HCT116 (cell line): ENCODE measurements at regions not wholly inside any gene's neighbourhood (a gene's known extent, or its start where the extent isn't known, plus 50 kb on each side); places are given as distances from the start of the nearest gene placed in this dataset.

Experiments used
- ATAC-seq: fragments of 200-7000 bp; cut with Tn5 transposase; 2 replicates; pipeline ENCODE4 v1.9.1; 2020; ENCODE audit warnings: mild to moderate bottlenecking, moderate library complexity
- BruUV-seq: library from RNA; stranded (reverse); fragments of 400-500 nt; replicated peaks from 2 replicates; lab custom pipeline; 2021; lab: Mats Ljungman, UMichigan
- CTCF ChIA-PET: fragments of 300-600 bp; sonication (Branson Sonifier 250); formaldehyde crosslinking; loops from one replicate; lab custom pipeline; 2021; ENCODE audit warnings: antibody characterized with exemption; lab: Charles Lee
- POLR2A ChIA-PET: fragments of 300-600, 350-600 bp; sonication (Branson Sonifier 250); formaldehyde crosslinking; loops from one replicate; lab custom pipeline; 2021; ENCODE audit warnings: antibody characterized with exemption; lab: Charles Lee
- RAD21 ChIA-PET, 2 experiments: fragments of 300-600 bp; sonication (Branson Sonifier 250); formaldehyde crosslinking; loops; one replicate each; lab custom pipeline; 2023; ENCODE audit warnings: low total read pairs in 2 of 2; ENCODE audit not compliant: uncharacterized antibody in 2 of 2, unreplicated experiment in 2 of 2, low non-redundant PET in 1 of 2; lab: Charles Lee
- DNase-seq: peaks from one replicate; pipeline ENCODE4 v3.0.0-alpha.2; 2010; ENCODE audit warnings: low read depth, low spot score
- H2AFZ ChIP-seq: fragments of 200-600 bp; shearing (Covaris generic), sonication (generic); 2 replicates; pipeline ENCODE4 v1.6.1; 2017; ENCODE audit warnings: low read depth, mixed run types, mixed read lengths, antibody characterized with exemption, low read length; ENCODE audit not compliant: poor library complexity, severe bottlenecking
- H3K27ac ChIP-seq: 2 replicates; pipeline ENCODE4 v1.5.1; 2012; ENCODE audit warnings: low read depth, low read length
- H3K27me3 ChIP-seq: fragments of 200-600 bp; sonication (generic); 2 replicates; pipeline ENCODE4 v1.6.1; 2016; ENCODE audit warnings: mixed run types, low read length, mixed read lengths; ENCODE audit not compliant: insufficient read depth
- H3K36me3 ChIP-seq, 2 experiments: fragments of 200-500 bp in 1 of 2; fragments of 200-600 bp in 1 of 2; sonication (Bioruptor generic) in 1 of 2; sonication (generic) in 1 of 2; 2 replicates each; pipeline versions ENCODE4 v1.5.1 to v1.6.1; 2014 to 2016; ENCODE audit warnings: low read length in 2 of 2, inconsistent platforms in 1 of 2, mixed read lengths in 1 of 2, mixed run types in 1 of 2; ENCODE audit not compliant: insufficient read depth in 2 of 2, control insufficient read depth in 1 of 2
- H3K4me1 ChIP-seq, 2 experiments: fragments of 200-600 bp in 1 of 2; sonication (generic) in 1 of 2; 2 replicates each; pipeline versions ENCODE4 v1.5.1 to v1.6.1; 2012 to 2017; ENCODE audit warnings: low read length in 2 of 2, inconsistent platforms in 1 of 2, mild to moderate bottlenecking in 1 of 2, mixed read lengths in 1 of 2, mixed run types in 1 of 2, moderate library complexity in 1 of 2; ENCODE audit not compliant: insufficient read depth in 2 of 2, control insufficient read depth in 1 of 2
- H3K4me2 ChIP-seq: fragments of 200-600 bp; sonication (generic); 2 replicates; pipeline ENCODE4 v1.6.1; 2017; ENCODE audit warnings: mixed run types, low read length, mixed read lengths
- H3K4me3 ChIP-seq, 2 experiments: fragments of 200-600 bp in 1 of 2; sonication (generic) in 1 of 2; replicated peaks in 1 of 2; 2 replicates each; pipeline ENCODE4 v1.5.1; 2011 to 2016; ENCODE audit warnings: low read length in 2 of 2, control low read depth in 1 of 2, low read depth in 1 of 2, mild to moderate bottlenecking in 1 of 2, mixed read lengths in 1 of 2, mixed run types in 1 of 2
- H3K79me2 ChIP-seq: fragments of 200-600 bp; sonication (generic); 2 replicates; pipeline ENCODE4 v1.6.1; 2017; ENCODE audit warnings: mild to moderate bottlenecking, mixed run types, low read length, moderate library complexity, mixed read lengths; ENCODE audit not compliant: insufficient read depth
- H3K9ac ChIP-seq: fragments of 200-600 bp; sonication (generic); 2 replicates; pipeline ENCODE4 v1.6.1; 2016; ENCODE audit warnings: low read length, mixed read lengths
- H3K9me2 ChIP-seq: fragments of 200-600 bp; sonication (generic), shearing (Covaris generic); 2 replicates; pipeline ENCODE4 v1.6.1; 2017; ENCODE audit warnings: mixed run types, mild to moderate bottlenecking, moderate library complexity; ENCODE audit not compliant: insufficient read depth
- H3K9me3 ChIP-seq, 2 experiments: fragments of 200-500 bp in 1 of 2; fragments of 200-600 bp in 1 of 2; sonication (Bioruptor generic) in 1 of 2; sonication (generic) in 1 of 2; 2 replicates each; pipeline ENCODE4 v1.6.1; 2014 to 2017; ENCODE audit warnings: low read length in 2 of 2, mixed read lengths in 2 of 2, inconsistent platforms in 1 of 2, low read depth in 1 of 2, mild to moderate bottlenecking in 1 of 2, mixed run types in 1 of 2, moderate library complexity in 1 of 2; ENCODE audit not compliant: control insufficient read depth in 1 of 2, insufficient read depth in 1 of 2
- H4K20me1 ChIP-seq: fragments of 200-600 bp; sonication (generic), shearing (Covaris generic); 2 replicates; pipeline ENCODE4 v1.6.1; 2017; ENCODE audit warnings: mixed run types, mild to moderate bottlenecking, moderate library complexity; ENCODE audit not compliant: insufficient read depth
- CEBPB ChIP-seq: IDR thresholded peaks from 2 replicates; pipeline ENCODE4 v1.6.1; 2012; ENCODE audit warnings: low read depth
- CTCF ChIP-seq, 3 experiments: fragments of 200-600 bp in 1 of 3; sonication (generic) in 1 of 3; IDR thresholded peaks in 2 of 3; conservative IDR thresholded peaks in 1 of 3; 2 replicates each; pipeline ENCODE4 v1.5.1; 2012 to 2017; ENCODE audit warnings: low read depth in 2 of 3, low read length in 2 of 3, antibody characterized with exemption in 1 of 3, borderline replicate concordance in 1 of 3, control low read depth in 1 of 3, mild to moderate bottlenecking in 1 of 3, mixed read lengths in 1 of 3, mixed run types in 1 of 3, moderate library complexity in 1 of 3; ENCODE audit not compliant: insufficient read depth in 1 of 3
- EGR1 ChIP-seq: IDR thresholded peaks from 2 replicates; pipeline ENCODE4 v1.6.1; 2012; ENCODE audit warnings: low read depth
- EZH2 ChIP-seq: fragments of 200-600 bp; sonication (generic); IDR thresholded peaks from 2 replicates; pipeline ENCODE4 v1.6.1; 2017; ENCODE audit warnings: antibody characterized with exemption, mixed run types
- JUND ChIP-seq: IDR thresholded peaks from 2 replicates; pipeline ENCODE4 v1.6.1; 2012
- MAX ChIP-seq: IDR thresholded peaks from 2 replicates; pipeline ENCODE4 v1.6.1; 2012
- POLR2AphosphoS5 ChIP-seq: IDR thresholded peaks from 2 replicates; pipeline ENCODE4 v1.6.1; 2011; ENCODE audit warnings: mild to moderate bottlenecking, low read depth, low read length, moderate library complexity
- RAD21 ChIP-seq: IDR thresholded peaks from 2 replicates; pipeline ENCODE4 v1.6.1; 2012; ENCODE audit warnings: low read depth, mild to moderate bottlenecking
- REST ChIP-seq: IDR thresholded peaks from 2 replicates; pipeline ENCODE4 v1.6.1; 2012; ENCODE audit warnings: low read depth
- SP1 ChIP-seq: IDR thresholded peaks from 2 replicates; pipeline ENCODE4 v1.6.1; 2012; ENCODE audit warnings: low read depth
- SRF ChIP-seq: IDR thresholded peaks from 2 replicates; pipeline ENCODE4 v1.6.1; 2012; ENCODE audit warnings: low read depth
- YY1 ChIP-seq: IDR thresholded peaks from 2 replicates; pipeline ENCODE4 v1.6.1; 2011; ENCODE audit warnings: low read length, low read depth, moderate library complexity, mild to moderate bottlenecking; ENCODE audit not compliant: insufficient replicate concordance; ENCODE audit errors: extremely low read depth
- ZBTB33 ChIP-seq: IDR thresholded peaks from 2 replicates; pipeline ENCODE4 v1.6.1; 2011; ENCODE audit warnings: mild to moderate bottlenecking, low read length, moderate library complexity; ENCODE audit not compliant: insufficient replicate concordance; ENCODE audit errors: extremely low read depth
- ZFX ChIP-seq: fragments of 450-650 bp; IDR thresholded peaks from 2 replicates; pipeline ENCODE4 v1.6.1; 2017
- ZNF274 ChIP-seq: fragments of 200-500 bp; sonication (Bioruptor generic); IDR thresholded peaks from 2 replicates; pipeline ENCODE4 v1.6.1; 2014; ENCODE audit warnings: mild to moderate bottlenecking, low read depth, low read length, inconsistent platforms
- intact Hi-C: fragments of 100-400 bp; cut with micrococcal nuclease; formaldehyde crosslinking; loops from 2 replicates; pipeline ENCODE4 v1.10.0; 2022
- TF ChIP-seq, protein P1 (sequence below): IDR thresholded peaks from 2 replicates; pipeline ENCODE4 v1.6.1; 2012

- ChIA-PET RAD21 (no interaction called here), POLR2A (no interaction called here), CTCF (no interaction called here)
- Histone ChIP-seq H3K79me2 (no peaks in the 10 kb centered on the region), H3K9me3 (no peaks in the 10 kb centered on the region), H3K4me3 (no peak overlapping the region), H3K9me2 (no peaks in the 10 kb centered on the region), H3K9ac (no peak overlapping the region), H2AFZ (no peak overlapping the region), H3K4me1 (peaks cover 7 to 20% of the 10 kb centered on the region in 2 experiments; a peak in 3 of 4 replicates), H4K20me1 (no peaks in the 10 kb centered on the region), H3K4me2 (no peak overlapping the region), H3K36me3 (no peaks in the 10 kb centered on the region), H3K27ac (no peak overlapping the region), H3K27me3 (no peaks in the 10 kb centered on the region)
- no TSS peak for BruUV-seq
- no peak for ATAC-seq
- intact Hi-C loops = no loop called here
- no peak for DNase-seq
- no peak for TF ChIP-seq SRF
- no peak for TF ChIP-seq CEBPB
- TF ChIP-seq EGR1 = no peak
- no peak for TF ChIP-seq YY1
- TF ChIP-seq ZNF274 = no peak
- TF ChIP-seq ZBTB33 = no peak
- no peak for TF ChIP-seq RAD21
- no peak for TF ChIP-seq EZH2
- TF ChIP-seq REST = no peak
- no peak for TF ChIP-seq CTCF (IDR thresholded peaks at IDR 0.05 in 2 of 3, conservative IDR thresholded peaks at IDR 0.05 in 1 of 3; ENCODE audit: borderline replicate concordance in 1 of 3, insufficient read depth in 1 of 3, low read depth in 2 of 3, low read length in 2 of 3)
- no peak for TF ChIP-seq MAX
- TF ChIP-seq, protein P1, sequence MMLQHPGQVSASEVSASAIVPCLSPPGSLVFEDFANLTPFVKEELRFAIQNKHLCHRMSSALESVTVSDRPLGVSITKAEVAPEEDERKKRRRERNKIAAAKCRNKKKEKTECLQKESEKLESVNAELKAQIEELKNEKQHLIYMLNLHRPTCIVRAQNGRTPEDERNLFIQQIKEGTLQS = no peak
- TF ChIP-seq JUND = no peak
- TF ChIP-seq SP1 = no peak
- TF ChIP-seq ZFX = no peak
- no peak for TF ChIP-seq POLR2AphosphoS5
These were observed 167.6 kb downstream of the TTC8 start for GRCh38 chr14:88992011-88992410.
